Jurkat, Clone E6-1 (cell line): ENCODE measurements at regions not wholly inside any gene's neighbourhood (a gene's known extent, or its start where the extent isn't known, plus 50 kb on each side); places are given as distances from the start of the nearest gene placed in this dataset.

Experiments
- DNase-seq: peaks from one replicate; pipeline ENCODE4 v3.0.0-alpha.2; 2011; ENCODE audit warnings: low read depth, low spot score
- H3K4me3 ChIP-seq: 2 replicates; pipeline ENCODE4 v1.5.1; 2011; ENCODE audit warnings: mild to moderate bottlenecking, low read length, control low read depth, moderate library complexity

GRCh38 chr11:27806122-27806521 lies 105.9 kb upstream of the BDNF start:
- no peak overlapping the region for H3K4me3 ChIP-seq
- DNase-seq: no peak

GRCh38 chr11:27795955-27796861 lies 96.0 kb upstream of the BDNF start:
- DNase-seq: no peak
- H3K4me3 ChIP-seq: no peak overlapping the region

- DNase-seq: no peak
- no peak overlapping the region for H3K4me3 ChIP-seq
Measured at GRCh38 chr11:27786864-27787263, 86.6 kb upstream of the BDNF start.

GRCh38 chr11:27786331-27786730 lies 86.1 kb upstream of the BDNF start:
- DNase-seq: no peak
- H3K4me3 ChIP-seq: no peak overlapping the region

GRCh38 chr11:27783701-27784355 lies 83.6 kb upstream of the BDNF start:
- DNase-seq: no peak
- H3K4me3 ChIP-seq: no peak overlapping the region

- DNase-seq: no peak
- H3K4me3 ChIP-seq: no peak overlapping the region
Measured at GRCh38 chr11:27777033-27777432, 76.8 kb upstream of the BDNF start.

- no peak overlapping the region for H3K4me3 ChIP-seq
Measured at GRCh38 chr11:27773884-27774283, 73.6 kb upstream of the BDNF start.

GRCh38 chr11:27771516-27771915 lies 71.3 kb upstream of the BDNF start:
- no peak for DNase-seq
- H3K4me3 ChIP-seq: no peak overlapping the region

More at GRCh38 chr11:27773884-27774283, 73.6 kb upstream of the BDNF start:
- DNase-seq: no peak

GRCh38 chr11:27770576-27770975 lies 70.3 kb upstream of the BDNF start:
- DNase-seq: no peak
- H3K4me3 ChIP-seq: no peak overlapping the region

GRCh38 chr11:27763736-27764135 lies 63.5 kb upstream of the BDNF start:
- no peak for DNase-seq
- H3K4me3 ChIP-seq: no peak overlapping the region

- no peak for DNase-seq
- H3K4me3 ChIP-seq: no peak overlapping the region
Measured at GRCh38 chr11:27761356-27761755, 61.1 kb upstream of the BDNF start.

- DNase-seq: no peak
- H3K4me3 ChIP-seq: no peak overlapping the region
Measured at GRCh38 chr11:27757953-27758352, 57.7 kb upstream of the BDNF start.

- H3K4me3 ChIP-seq: no peak overlapping the region
- DNase-seq: no peak
Measured at GRCh38 chr11:27754035-27755017, 54.1 kb upstream of the BDNF start.
